Upper lobe of left lung (tissue), 4 donors: ENCODE measurements at regions not wholly inside any gene's neighbourhood (a gene's known extent, or its start where the extent isn't known, plus 50 kb on each side); places are given as distances from the start of the nearest gene placed in this dataset.
"Not testable (repeated sequence)": the region's sequence is repeated elsewhere in the genome, so short reads cannot be mapped to it uniquely, and the experiment has no call there.

Experiments used
- CTCF ChIP-seq, 6 experiments: fragments of 450-650 bp in 4 of 6; fragments of 200-600 bp in 2 of 6; sonication (generic) in 2 of 6; IDR thresholded peaks; one replicate each; pipeline ENCODE4 v1.5.1; 2016 to 2019; ENCODE audit warnings: antibody characterized with exemption in 6 of 6
- EP300 ChIP-seq, 4 donors: sonication (generic); formaldehyde crosslinking; IDR thresholded peaks; one replicate each; pipeline ENCODE4 v1.5.1; 2017; ENCODE audit warnings: antibody characterized with exemption in 4 of 4, control low read depth in 2 of 4
- POLR2AphosphoS5 ChIP-seq, 2 donors: sonication (generic); formaldehyde crosslinking; IDR thresholded peaks; one replicate each; pipeline ENCODE4 v1.5.1; 2017; ENCODE audit warnings: antibody characterized with exemption in 2 of 2

DNA sequence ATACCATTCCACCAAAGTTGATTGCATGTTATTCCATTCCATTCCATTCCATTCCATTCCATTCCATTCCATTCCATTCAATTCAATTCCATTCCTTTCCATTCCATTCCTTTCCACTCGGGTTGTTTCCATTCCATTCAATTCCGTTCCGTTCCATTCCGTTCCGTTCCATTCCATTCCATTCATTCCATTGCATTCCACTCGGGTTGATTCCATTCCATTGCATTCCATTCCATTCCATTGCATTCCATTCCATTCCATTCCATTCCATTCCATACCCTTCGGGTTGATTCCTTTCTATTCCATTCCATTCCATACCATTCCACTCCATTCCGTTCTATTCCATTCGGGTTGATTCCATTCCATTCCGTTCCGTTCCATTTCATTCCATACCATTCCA is 166.9 kb downstream of the CWH43 start:
- TF ChIP-seq CTCF, EP300, POLR2AphosphoS5 (IDR thresholded peaks at IDR 0.05): not testable (repeated sequence)
